ENCODE measurements at regions not wholly inside any gene's neighbourhood (a gene's known extent, or its start where the extent isn't known, plus 50 kb on each side); places are given as distances from the start of the nearest gene placed in this dataset.
A peak's percentile ranks its signal among the peaks of the same experiment; 100 is the strongest.

DNA sequence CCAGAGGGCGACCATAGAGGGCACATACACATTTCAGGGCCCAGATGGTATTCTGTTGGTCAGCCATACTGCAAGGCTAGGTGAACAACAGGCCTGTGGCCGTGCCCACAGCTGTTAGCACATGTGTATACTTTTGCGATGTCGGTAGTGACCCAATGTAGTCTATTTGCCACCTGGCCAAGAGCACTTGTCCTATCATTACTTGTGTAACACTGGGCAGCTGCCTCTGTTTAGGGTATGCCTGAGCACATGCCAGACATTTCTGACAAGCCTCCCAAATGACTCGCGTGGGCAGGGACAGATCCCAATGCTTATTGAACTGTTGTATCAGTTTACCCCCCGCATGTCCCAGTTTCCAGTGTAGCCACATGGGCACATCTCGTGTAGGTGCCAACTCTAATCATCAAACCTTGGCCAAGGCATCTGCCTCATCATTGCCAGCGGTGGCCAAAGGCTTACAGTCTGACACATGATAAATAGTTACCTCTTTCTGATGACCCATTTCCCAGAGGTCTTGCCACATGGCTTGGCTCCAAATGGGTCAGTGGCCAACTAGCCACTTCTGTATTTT is 74.4 kb upstream of the FBXL4 start:
- TF ChIP-seq, protein P1, sequence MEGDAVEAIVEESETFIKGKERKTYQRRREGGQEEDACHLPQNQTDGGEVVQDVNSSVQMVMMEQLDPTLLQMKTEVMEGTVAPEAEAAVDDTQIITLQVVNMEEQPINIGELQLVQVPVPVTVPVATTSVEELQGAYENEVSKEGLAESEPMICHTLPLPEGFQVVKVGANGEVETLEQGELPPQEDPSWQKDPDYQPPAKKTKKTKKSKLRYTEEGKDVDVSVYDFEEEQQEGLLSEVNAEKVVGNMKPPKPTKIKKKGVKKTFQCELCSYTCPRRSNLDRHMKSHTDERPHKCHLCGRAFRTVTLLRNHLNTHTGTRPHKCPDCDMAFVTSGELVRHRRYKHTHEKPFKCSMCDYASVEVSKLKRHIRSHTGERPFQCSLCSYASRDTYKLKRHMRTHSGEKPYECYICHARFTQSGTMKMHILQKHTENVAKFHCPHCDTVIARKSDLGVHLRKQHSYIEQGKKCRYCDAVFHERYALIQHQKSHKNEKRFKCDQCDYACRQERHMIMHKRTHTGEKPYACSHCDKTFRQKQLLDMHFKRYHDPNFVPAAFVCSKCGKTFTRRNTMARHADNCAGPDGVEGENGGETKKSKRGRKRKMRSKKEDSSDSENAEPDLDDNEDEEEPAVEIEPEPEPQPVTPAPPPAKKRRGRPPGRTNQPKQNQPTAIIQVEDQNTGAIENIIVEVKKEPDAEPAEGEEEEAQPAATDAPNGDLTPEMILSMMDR (IDR thresholded peaks at IDR 0.05; ENCODE audit: poor library complexity, severe bottlenecking) = no peak
- H3K4me3 ChIP-seq (ENCODE audit: severe bottlenecking) = no peak overlapping the region
- DNase-seq (ENCODE audit: low spot score) (no peak), ATAC-seq (ENCODE audit: low read depth) (no peak)
- no peak overlapping the region for H3K27ac ChIP-seq (ENCODE audit: poor library complexity, severe bottlenecking)
- no peaks in the 10 kb centered on the region for H3K36me3 ChIP-seq (ENCODE audit: low read depth)
- H3K27me3 ChIP-seq (ENCODE audit: insufficient read depth, poor library complexity, severe bottlenecking) = no peaks in the 10 kb centered on the region
- no peaks in the 10 kb centered on the region for H3K4me1 ChIP-seq (ENCODE audit: insufficient read depth, poor library complexity, severe bottlenecking)
- H3K9me3 ChIP-seq (ENCODE audit: severe bottlenecking) = no peaks in the 10 kb centered on the region

DNA sequence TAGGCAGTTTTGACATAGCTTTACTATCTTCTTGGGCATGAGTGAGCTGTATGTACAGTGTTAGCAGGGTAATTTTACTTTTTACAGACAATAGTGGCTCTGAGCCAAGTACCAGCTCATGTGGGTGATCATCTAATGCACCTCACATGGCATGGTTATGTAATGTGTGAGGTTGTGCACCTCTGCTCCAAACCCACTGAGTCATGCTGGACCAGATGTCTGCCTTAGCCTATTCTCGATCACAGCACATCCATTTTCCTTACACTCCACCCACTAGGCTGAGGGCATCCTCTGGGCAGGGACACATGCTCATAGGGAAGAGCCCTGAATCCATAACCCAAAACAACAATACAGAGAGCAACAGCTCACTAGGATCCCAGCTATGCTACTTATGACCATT is 71.6 kb upstream of the FBXL4 start:
- TF ChIP-seq, protein P1 (IDR thresholded peaks at IDR 0.05; ENCODE audit: poor library complexity, severe bottlenecking) = no peak

DNA sequence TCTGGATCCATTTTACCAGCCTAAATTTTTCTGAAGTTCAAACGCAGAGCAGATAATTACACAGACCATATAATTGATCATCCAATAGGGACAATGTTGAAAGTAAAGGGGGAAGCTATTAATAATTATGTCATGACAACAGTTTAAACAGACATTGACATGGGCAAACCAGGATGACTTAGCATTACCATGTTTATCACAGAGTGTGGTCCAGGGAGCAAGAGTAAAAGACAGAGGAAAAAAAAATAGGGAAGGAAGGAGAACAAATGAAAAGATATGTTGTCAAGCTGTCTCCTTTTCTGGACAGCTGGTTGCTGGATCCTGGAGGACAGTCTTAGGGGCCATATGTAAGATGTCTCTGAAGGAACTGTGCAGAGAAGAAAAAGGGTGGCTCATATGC is 69.4 kb upstream of the FBXL4 start:
- ATAC-seq (ENCODE audit: low read depth) (no peak), DNase-seq (ENCODE audit: low spot score) (no peak)
- no peaks in the 10 kb centered on the region for H3K36me3 ChIP-seq (ENCODE audit: low read depth)
- no peak overlapping the region for H3K4me3 ChIP-seq (ENCODE audit: severe bottlenecking)
- H3K27me3 ChIP-seq (ENCODE audit: insufficient read depth, poor library complexity, severe bottlenecking) = no peaks in the 10 kb centered on the region
- H3K27ac ChIP-seq (ENCODE audit: poor library complexity, severe bottlenecking) = no peak overlapping the region
- no peaks in the 10 kb centered on the region for H3K9me3 ChIP-seq (ENCODE audit: severe bottlenecking)
- H3K4me1 ChIP-seq (ENCODE audit: insufficient read depth, poor library complexity, severe bottlenecking) = no peaks in the 10 kb centered on the region
- TF ChIP-seq, protein P1 (IDR thresholded peaks at IDR 0.05; ENCODE audit: poor library complexity, severe bottlenecking) = no peak

More for the DNA sequence above, 71.6 kb upstream of the FBXL4 start:
- no peak overlapping the region for H3K27ac ChIP-seq (ENCODE audit: poor library complexity, severe bottlenecking)
- no peak for DNase-seq (ENCODE audit: low spot score)
- H3K4me1 ChIP-seq (ENCODE audit: insufficient read depth, poor library complexity, severe bottlenecking) = no peaks in the 10 kb centered on the region
- peak; percentile 48; the same call in 2 of the 3 replicates for ATAC-seq (ENCODE audit: low read depth)
- H3K9me3 ChIP-seq (ENCODE audit: severe bottlenecking) = no peaks in the 10 kb centered on the region
- no peak overlapping the region for H3K4me3 ChIP-seq (ENCODE audit: severe bottlenecking)
- H3K27me3 ChIP-seq (ENCODE audit: insufficient read depth, poor library complexity, severe bottlenecking) = no peaks in the 10 kb centered on the region
- no peaks in the 10 kb centered on the region for H3K36me3 ChIP-seq (ENCODE audit: low read depth)

DNA sequence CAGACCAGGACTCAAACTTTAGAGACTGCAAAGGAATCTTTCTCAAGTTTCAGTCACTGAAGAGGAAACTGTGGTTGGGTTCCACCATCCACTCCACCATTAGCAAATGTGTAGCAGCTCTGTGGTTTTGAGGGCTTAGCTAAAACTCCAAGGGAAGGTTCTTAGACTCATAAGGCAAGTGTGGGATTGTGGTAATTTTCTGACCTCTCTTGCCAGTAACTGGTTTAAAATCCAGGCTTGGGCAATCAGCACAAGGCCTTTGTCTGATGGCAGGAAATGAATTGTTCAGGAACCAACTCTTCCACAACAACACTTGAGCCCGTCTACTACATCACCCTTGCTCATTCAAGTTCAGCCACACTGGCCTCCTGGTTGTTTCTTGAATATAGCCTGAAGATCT is 68.6 kb upstream of the FBXL4 start:
- no peak overlapping the region for H3K4me3 ChIP-seq (ENCODE audit: severe bottlenecking)
- H3K27ac ChIP-seq (ENCODE audit: poor library complexity, severe bottlenecking) = no peak overlapping the region
- DNase-seq (ENCODE audit: low spot score) (no peak), ATAC-seq (ENCODE audit: low read depth) (no peak)
- H3K9me3 ChIP-seq (ENCODE audit: severe bottlenecking) = no peaks in the 10 kb centered on the region
- no peaks in the 10 kb centered on the region for H3K27me3 ChIP-seq (ENCODE audit: insufficient read depth, poor library complexity, severe bottlenecking)
- no peaks in the 10 kb centered on the region for H3K4me1 ChIP-seq (ENCODE audit: insufficient read depth, poor library complexity, severe bottlenecking)
- TF ChIP-seq, protein P1 (IDR thresholded peaks at IDR 0.05; ENCODE audit: poor library complexity, severe bottlenecking) = no peak
- no peaks in the 10 kb centered on the region for H3K36me3 ChIP-seq (ENCODE audit: low read depth)

DNA sequence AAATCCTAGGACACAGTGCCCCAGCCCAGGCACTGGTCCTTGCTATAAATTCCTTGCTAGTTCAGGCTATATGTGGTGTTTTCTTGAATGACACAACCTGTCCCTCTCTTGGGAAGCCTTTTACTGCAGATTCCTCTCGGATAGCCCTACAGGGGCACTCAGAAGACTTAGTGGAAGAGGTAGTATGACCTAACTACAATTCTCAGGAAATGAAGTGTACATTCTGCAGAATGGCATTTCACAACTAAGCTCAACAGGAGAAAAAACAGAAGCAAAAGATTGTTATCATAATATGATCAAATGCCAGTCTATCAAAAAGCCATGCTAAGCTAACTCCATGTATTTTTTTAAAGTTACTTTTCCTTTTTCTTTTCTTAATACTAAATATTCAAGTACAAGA is 66.3 kb upstream of the FBXL4 start:
- Histone ChIP-seq H3K27ac (ENCODE audit: poor library complexity, severe bottlenecking) (no peak overlapping the region), H3K27me3 (ENCODE audit: insufficient read depth, poor library complexity, severe bottlenecking) (no peaks in the 10 kb centered on the region), H3K9me3 (ENCODE audit: severe bottlenecking) (no peaks in the 10 kb centered on the region), H3K36me3 (ENCODE audit: low read depth) (no peaks in the 10 kb centered on the region), H3K4me1 (ENCODE audit: insufficient read depth, poor library complexity, severe bottlenecking) (no peaks in the 10 kb centered on the region), H3K4me3 (ENCODE audit: severe bottlenecking) (no peak overlapping the region)
- DNase-seq (ENCODE audit: low spot score) (no peak), ATAC-seq (ENCODE audit: low read depth) (no peak)
- TF ChIP-seq, protein P1 (IDR thresholded peaks at IDR 0.05; ENCODE audit: poor library complexity, severe bottlenecking) = no peak
